Breast epithelium (tissue), 4 donors: ENCODE measurements at regions not wholly inside any gene's neighbourhood (a gene's known extent, or its start where the extent isn't known, plus 50 kb on each side); places are given as distances from the start of the nearest gene placed in this dataset.

Experiments used
- DNase-seq, 2 donors: peaks; one replicate each; pipeline ENCODE4 v3.0.0-alpha.2; 2019; ENCODE audit warnings: low spot score in 2 of 2
- H3K27ac ChIP-seq, 2 donors: fragments of 200-600 bp; sonication (generic) in 1 of 2; one replicate each; pipeline ENCODE4 v1.5.1; 2016 to 2019; ENCODE audit warnings: mild to moderate bottlenecking in 1 of 2
- H3K27me3 ChIP-seq, 2 donors: fragments of 200-600 bp; sonication (generic) in 1 of 2; one replicate each; pipeline versions ENCODE4 v1.5.1 to v1.6.0; 2017 to 2019; ENCODE audit warnings: control low read depth in 1 of 2, mild to moderate bottlenecking in 1 of 2
- H3K36me3 ChIP-seq: fragments of 200-600 bp; one replicate; pipeline ENCODE4 v1.5.1; 2019
- H3K4me1 ChIP-seq, 2 donors: fragments of 200-600 bp; sonication (generic); one replicate each; pipeline ENCODE4 v1.5.1; 2016 to 2019; ENCODE audit warnings: control low read depth in 1 of 2
- H3K4me3 ChIP-seq, 3 donors: fragments of 200-600 bp; sonication (generic); 1 replicate in 2 of 3; 2 replicates in 1 of 3; pipeline ENCODE4 v1.5.1; 2016 to 2019; ENCODE audit warnings: mild to moderate bottlenecking in 3 of 3, moderate library complexity in 2 of 3
- H3K9me3 ChIP-seq, 2 donors: fragments of 200-600 bp; sonication (generic) in 1 of 2; one replicate each; pipeline ENCODE4 v1.5.1; 2016 to 2019; ENCODE audit warnings: control low read depth in 1 of 2
- CTCF ChIP-seq, 3 donors: fragments of 450-650 bp; IDR thresholded peaks; one replicate each; pipeline ENCODE4 v1.5.1; 2016 to 2017; ENCODE audit warnings: antibody characterized with exemption in 3 of 3, mild to moderate bottlenecking in 3 of 3, moderate library complexity in 3 of 3
- POLR2A ChIP-seq: fragments of 450-650 bp; IDR thresholded peaks from one replicate; pipeline ENCODE4 v1.6.1; 2016; ENCODE audit warnings: antibody characterized with exemption, mild to moderate bottlenecking, moderate library complexity
- POLR2AphosphoS5 ChIP-seq, 3 donors: sonication (generic); formaldehyde crosslinking; IDR thresholded peaks; one replicate each; pipeline ENCODE4 v1.6.1; 2017; ENCODE audit warnings: antibody characterized with exemption in 3 of 3
- intact Hi-C: fragments of 100-400 bp; cut with DNase I; formaldehyde crosslinking; loops from one replicate; pipeline ENCODE4 v1.15.1; 2023; ENCODE audit warnings: low total_unique reads

- intact Hi-C loops: no loop called here
- Histone ChIP-seq H3K4me1 (no peaks in the 10 kb centered on the region), H3K36me3 (no peaks in the 10 kb centered on the region)
These were observed 134.4 kb upstream of the DAZL start for GRCh38 chr3:16739541-16740105.

GRCh38 chr3:16740515-16740914 is 135.3 kb upstream of the DAZL start:
- TF ChIP-seq POLR2A: no peak
- TF ChIP-seq CTCF (IDR thresholded peaks at IDR 0.05): no peak
- no peak for TF ChIP-seq POLR2AphosphoS5 (IDR thresholded peaks at IDR 0.05)
- H3K9me3 ChIP-seq: no peaks in the 10 kb centered on the region
- H3K27ac ChIP-seq: no peak overlapping the region
- DNase-seq: no peak
- H3K27me3 ChIP-seq: no peaks in the 10 kb centered on the region
- H3K36me3 ChIP-seq: no peaks in the 10 kb centered on the region
- intact Hi-C loops: no loop called here
- no peaks in the 10 kb centered on the region for H3K4me1 ChIP-seq
- no peak overlapping the region for H3K4me3 ChIP-seq

More at GRCh38 chr3:16739541-16740105, 134.4 kb upstream of the DAZL start:
- Histone ChIP-seq H3K9me3 (no peaks in the 10 kb centered on the region), H3K4me3 (no peak overlapping the region), H3K27me3 (no peaks in the 10 kb centered on the region), H3K27ac (no peak overlapping the region)
- no peak for DNase-seq
- TF ChIP-seq POLR2AphosphoS5 (IDR thresholded peaks at IDR 0.05) (no peak), CTCF (IDR thresholded peaks at IDR 0.05) (no peak), POLR2A (no peak)

GRCh38 chr3:16741103-16741758 is 136.0 kb upstream of the DAZL start:
- Histone ChIP-seq H3K27me3 (no peaks in the 10 kb centered on the region), H3K27ac (peak overlapping the region in 1 of 2 donors; percentile 46), H3K4me3 (no peak overlapping the region), H3K4me1 (no peaks in the 10 kb centered on the region), H3K9me3 (no peaks in the 10 kb centered on the region), H3K36me3 (no peaks in the 10 kb centered on the region)
- intact Hi-C loops: no loop called here
- no peak for TF ChIP-seq POLR2AphosphoS5 (IDR thresholded peaks at IDR 0.05)
- TF ChIP-seq POLR2A: no peak
- TF ChIP-seq CTCF (IDR thresholded peaks at IDR 0.05): no peak
- DNase-seq: no peak

- H3K4me3 ChIP-seq: no peak overlapping the region
- DNase-seq: no peak
- no peaks in the 10 kb centered on the region for H3K27me3 ChIP-seq
- H3K4me1 ChIP-seq: no peaks in the 10 kb centered on the region
- H3K36me3 ChIP-seq: no peaks in the 10 kb centered on the region
- no peaks in the 10 kb centered on the region for H3K9me3 ChIP-seq
- intact Hi-C loops: no loop called here
- no peak overlapping the region for H3K27ac ChIP-seq
- no peak for TF ChIP-seq CTCF (IDR thresholded peaks at IDR 0.05)
These were observed 136.7 kb upstream of the DAZL start for GRCh38 chr3:16741890-16742289.

- DNase-seq: no peak
These were observed 138.1 kb upstream of the DAZL start for GRCh38 chr3:16743276-16743675.

More at GRCh38 chr3:16743276-16743675, 138.1 kb upstream of the DAZL start:
- no peaks in the 10 kb centered on the region for H3K9me3 ChIP-seq
- no peak overlapping the region for H3K4me3 ChIP-seq
- H3K27ac ChIP-seq: no peak overlapping the region
- TF ChIP-seq POLR2AphosphoS5 (IDR thresholded peaks at IDR 0.05) (no peak), CTCF (IDR thresholded peaks at IDR 0.05) (no peak), POLR2A (no peak)
- H3K4me1 ChIP-seq: no peaks in the 10 kb centered on the region
- intact Hi-C loops: no loop called here
- no peaks in the 10 kb centered on the region for H3K36me3 ChIP-seq
- no peaks in the 10 kb centered on the region for H3K27me3 ChIP-seq
